Fibroblast of villous mesenchyme (primary cell): ENCODE measurements at regions not wholly inside any gene's neighbourhood (a gene's known extent, or its start where the extent isn't known, plus 50 kb on each side); places are given as distances from the start of the nearest gene placed in this dataset.

Experiments used
- DNase-seq: peaks from one replicate; pipeline ENCODE4 v3.0.0-alpha.2; 2010; ENCODE audit warnings: low read depth
- H3K4me3 ChIP-seq: 2 replicates; pipeline ENCODE4 v1.5.1; 2011; ENCODE audit warnings: low read depth, mild to moderate bottlenecking, low read length
- TF ChIP-seq, protein P1 (sequence below): IDR thresholded peaks from 2 replicates; pipeline ENCODE4 v1.5.1; 2012; ENCODE audit warnings: low read depth, mild to moderate bottlenecking, low read length; ENCODE audit not compliant: insufficient read depth

DNA sequence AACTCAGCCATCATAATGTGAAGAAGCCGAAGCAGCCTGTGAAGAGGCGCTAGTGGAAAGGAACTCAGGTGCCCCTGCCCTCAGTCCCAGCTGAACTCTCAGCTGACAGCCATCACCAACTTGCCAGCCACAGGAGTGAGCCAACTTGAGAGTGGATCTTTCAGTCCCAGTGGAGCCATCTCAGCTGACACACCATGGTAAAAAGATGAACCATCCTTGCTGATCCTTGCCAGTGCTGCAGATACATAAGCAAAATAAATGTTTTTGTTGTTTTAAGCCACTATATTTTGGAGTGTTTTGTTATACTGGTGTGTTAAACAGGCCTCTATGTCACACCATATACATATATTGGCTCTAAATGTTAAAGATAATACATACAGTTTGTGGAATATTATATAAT, 195.8 kb upstream of the SPRED2 start:
- DNase-seq, result no peak
- TF ChIP-seq, protein P1, sequence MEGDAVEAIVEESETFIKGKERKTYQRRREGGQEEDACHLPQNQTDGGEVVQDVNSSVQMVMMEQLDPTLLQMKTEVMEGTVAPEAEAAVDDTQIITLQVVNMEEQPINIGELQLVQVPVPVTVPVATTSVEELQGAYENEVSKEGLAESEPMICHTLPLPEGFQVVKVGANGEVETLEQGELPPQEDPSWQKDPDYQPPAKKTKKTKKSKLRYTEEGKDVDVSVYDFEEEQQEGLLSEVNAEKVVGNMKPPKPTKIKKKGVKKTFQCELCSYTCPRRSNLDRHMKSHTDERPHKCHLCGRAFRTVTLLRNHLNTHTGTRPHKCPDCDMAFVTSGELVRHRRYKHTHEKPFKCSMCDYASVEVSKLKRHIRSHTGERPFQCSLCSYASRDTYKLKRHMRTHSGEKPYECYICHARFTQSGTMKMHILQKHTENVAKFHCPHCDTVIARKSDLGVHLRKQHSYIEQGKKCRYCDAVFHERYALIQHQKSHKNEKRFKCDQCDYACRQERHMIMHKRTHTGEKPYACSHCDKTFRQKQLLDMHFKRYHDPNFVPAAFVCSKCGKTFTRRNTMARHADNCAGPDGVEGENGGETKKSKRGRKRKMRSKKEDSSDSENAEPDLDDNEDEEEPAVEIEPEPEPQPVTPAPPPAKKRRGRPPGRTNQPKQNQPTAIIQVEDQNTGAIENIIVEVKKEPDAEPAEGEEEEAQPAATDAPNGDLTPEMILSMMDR, result no peak
- H3K4me3 ChIP-seq, result no peak overlapping the region

DNA sequence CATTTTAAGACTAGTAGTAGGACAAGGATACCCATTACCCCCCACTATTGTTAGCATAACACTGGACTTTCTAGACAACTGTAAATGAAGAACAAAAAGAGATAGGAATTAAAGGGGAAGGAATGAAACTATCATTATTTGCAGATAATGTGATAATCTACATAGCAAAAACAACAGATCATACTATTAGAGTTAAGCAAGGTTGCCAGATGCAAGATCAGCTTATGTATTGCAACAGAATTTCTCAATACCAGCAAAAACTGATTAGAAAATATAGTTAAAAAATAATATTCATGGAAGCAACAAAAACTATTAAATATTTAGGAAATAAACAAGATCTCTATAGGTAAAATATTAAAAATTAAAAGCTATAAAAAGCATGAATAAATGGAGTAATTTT, 194.4 kb upstream of the SPRED2 start:
- TF ChIP-seq, protein P1, result no peak
- DNase-seq, result peak; percentile 48
- no peak overlapping the region for H3K4me3 ChIP-seq

DNA sequence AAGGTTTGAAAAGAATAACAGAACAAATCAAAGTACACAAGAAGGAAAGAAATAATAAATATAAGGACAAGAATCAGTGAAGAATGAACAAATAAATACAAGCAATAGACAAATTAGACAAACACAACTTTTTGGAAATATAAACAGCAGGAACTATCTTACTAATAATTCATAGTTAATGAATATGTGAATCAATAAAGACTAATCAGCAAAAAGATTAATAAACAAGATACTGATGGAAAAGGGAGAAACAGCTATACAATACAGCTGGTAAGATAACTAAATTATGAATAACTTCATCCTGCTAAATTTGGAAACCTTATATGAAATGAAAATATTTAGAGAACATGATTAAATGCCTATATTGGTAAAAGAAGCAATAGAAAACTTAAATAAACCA, 193.6 kb upstream of the SPRED2 start:
- TF ChIP-seq, protein P1, result no peak
- no peak for DNase-seq
- no peak overlapping the region for H3K4me3 ChIP-seq

DNA sequence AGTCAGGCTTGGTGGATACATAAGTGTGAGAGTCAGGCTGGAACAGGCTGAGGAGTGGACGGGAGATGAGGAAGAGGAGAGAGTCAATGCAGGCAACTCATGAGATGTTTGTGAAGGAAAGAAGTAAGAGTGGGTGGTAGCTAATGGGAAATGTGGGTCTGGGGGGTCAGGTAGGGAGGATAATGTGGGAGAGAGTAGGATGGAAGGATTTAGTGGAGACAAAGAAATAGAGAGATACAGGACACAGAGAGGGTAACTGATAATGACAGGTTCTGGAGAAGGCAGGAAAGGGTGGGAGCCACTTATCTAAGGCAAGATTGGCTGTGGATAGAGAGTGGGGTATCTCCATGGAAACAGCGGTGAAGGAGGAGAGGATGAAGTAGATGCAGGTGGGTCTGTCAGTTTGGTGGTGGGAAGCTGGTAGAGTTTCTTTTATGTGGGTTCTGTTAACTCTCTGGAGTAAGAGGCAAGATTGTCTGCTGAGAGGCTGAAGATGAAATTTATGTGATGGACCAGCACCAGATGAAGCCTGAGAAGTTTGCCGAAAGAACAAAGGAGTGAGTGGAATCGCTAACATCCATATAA, 190.6 kb upstream of the SPRED2 start:
- TF ChIP-seq, protein P1, result no peak
- no peak for DNase-seq
- H3K4me3 ChIP-seq, result no peak overlapping the region

DNA sequence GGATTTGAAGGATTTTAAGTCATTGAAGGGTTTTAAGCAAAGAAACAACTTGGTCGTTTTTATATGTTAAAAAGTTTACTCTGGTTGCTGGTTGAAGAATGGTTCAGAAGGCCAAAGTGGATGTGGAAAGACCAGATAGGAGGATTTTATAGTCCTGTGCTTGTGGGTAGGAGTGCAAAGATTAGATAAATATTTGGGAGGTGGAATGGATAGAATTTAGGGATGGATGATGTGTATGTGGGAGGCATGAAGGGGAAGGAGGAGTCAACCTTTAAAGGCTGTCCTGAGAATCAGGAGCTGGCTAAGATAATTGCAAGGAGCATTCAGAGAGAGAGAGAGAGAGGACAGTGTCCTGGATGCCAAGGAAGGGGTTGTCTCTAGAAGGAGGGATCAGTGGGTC, 190.1 kb upstream of the SPRED2 start:
- DNase-seq, result peak; percentile 77
- TF ChIP-seq, protein P1, result no peak
- H3K4me3 ChIP-seq, result no peak overlapping the region

DNA sequence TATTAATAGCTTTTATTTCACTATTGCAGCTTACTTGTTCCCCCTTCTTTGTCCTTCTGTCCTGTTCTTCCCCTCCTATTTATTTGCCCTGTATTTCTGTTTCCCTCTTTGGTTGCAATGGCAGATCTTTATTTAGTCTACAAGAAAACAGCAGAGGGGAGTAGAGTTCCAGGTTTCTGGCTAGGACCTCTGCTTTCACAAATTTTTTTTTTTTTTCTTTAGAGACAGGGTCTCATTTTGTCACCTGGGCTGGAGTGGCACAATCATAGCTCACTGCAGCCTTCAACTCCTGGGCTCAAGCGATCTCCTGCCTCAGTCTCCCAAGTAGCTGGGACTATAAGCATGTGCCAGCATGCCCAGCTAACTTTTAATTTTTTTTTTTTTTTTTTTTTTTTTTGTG, 188.1 kb upstream of the SPRED2 start:
- no peak overlapping the region for H3K4me3 ChIP-seq
- TF ChIP-seq, protein P1, result peak; percentile 33
- DNase-seq, result no peak

DNA sequence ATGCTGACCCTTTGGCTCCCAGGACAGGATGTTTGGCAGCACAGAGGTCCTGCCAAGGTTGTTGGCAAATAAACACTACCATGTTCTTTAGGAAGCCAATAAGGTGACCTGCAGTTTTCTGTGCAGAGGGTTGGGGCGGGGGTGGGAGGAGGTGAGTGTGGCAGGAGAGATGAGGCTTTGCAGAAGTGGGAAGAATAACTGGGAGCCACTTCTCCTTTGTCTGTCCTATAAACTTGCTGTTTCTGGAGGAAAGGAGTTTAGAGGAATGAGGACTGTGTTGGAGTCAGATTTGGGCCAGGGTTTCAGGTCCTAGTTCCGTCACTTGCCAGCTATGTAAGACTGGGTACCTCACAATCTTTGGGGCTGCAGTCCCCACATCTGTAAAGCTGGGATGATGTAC, 187.6 kb upstream of the SPRED2 start:
- H3K4me3 ChIP-seq, result no peak overlapping the region
- no peak for DNase-seq
- TF ChIP-seq, protein P1, result no peak
